GM19463 (cell line): ENCODE measurements at regions not wholly inside any gene's neighbourhood (a gene's known extent, or its start where the extent isn't known, plus 50 kb on each side); places are given as distances from the start of the nearest gene placed in this dataset.

Experiments used
- ATAC-seq: cut with Tn5 transposase; IDR thresholded peaks from one replicate; pipeline ENCODE4 v1.9.1; 2021; ENCODE audit warnings: mild to moderate bottlenecking, moderate library complexity; ENCODE audit not compliant: unreplicated experiment

DNA sequence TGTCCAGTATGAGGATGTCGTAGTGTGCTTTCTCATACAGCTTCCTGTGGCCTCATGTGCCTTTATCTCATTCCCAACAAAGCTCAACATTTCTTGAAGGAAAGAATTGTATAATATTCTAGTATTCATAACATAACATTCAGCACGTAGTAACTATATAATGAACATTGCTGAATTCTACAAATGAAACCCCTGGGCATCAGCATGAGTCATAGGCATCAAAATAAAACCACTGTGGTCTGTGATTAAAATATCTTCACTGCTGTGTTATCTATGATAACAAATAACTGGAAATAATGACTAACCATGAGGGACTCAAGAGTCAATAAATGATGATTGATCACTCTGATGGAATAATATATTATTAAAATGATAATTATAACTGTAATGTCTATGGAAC is 255.2 kb downstream of the EMP1 start:
- no peak for ATAC-seq

DNA sequence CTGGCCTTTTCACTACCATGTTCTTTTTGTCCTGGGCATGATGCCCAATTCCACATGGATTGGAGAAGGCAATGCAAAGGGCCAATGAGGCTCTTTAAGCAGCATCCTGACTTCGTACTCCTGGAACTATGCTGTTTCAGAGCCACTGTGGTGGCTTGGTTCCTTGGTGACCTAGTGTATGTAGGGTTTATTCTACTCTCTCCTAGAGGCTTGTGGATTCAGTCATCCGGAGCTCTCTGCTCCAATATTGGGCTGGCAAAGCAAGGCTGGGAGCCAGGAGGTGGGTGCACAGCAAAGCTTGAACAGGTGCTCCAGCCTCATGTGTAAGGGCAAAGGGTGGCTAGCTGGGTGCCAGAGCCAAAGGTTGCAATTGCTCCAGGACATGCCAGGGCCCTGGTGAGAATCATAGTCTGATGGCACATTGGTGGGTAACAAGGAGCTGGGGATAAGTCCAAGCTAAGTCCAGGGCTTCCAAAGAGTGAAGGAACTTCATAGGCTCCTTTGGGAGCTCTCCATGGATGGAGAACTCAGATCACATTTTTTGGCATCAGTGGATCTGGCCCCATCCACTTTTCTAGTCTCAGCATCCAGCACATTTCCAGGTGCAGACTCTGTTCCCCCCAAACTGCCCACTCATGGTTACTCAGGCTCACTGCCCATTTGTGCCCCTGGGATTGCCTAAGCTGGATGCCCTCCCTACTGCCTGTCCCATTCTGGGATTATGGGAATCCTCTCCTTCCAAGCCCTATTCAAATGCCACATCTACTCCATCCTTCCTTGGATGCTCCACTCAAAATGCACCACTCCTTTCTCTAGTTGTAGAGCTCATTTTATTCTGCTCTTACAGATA is 253.9 kb downstream of the EMP1 start:
- ATAC-seq: no peak

DNA sequence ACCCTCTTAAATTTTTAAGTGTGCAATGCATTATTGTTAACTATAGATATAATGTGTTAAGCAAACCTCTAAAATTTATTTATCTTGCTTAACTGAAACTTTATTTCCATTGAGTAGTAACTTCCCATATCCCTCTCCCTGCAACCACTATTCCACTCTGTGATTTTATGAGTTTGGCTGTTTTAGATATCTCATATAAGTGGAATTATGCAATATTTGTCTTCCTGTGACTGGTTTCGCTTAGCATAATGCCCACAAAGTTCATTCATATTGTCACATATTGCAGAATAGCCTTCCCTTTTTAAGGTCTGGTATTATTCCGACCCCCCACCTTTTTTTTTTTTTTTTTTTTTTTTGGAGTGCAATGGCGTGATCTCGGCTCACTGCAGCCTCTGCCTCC is 247.6 kb downstream of the EMP1 start:
- ATAC-seq: no peak

DNA sequence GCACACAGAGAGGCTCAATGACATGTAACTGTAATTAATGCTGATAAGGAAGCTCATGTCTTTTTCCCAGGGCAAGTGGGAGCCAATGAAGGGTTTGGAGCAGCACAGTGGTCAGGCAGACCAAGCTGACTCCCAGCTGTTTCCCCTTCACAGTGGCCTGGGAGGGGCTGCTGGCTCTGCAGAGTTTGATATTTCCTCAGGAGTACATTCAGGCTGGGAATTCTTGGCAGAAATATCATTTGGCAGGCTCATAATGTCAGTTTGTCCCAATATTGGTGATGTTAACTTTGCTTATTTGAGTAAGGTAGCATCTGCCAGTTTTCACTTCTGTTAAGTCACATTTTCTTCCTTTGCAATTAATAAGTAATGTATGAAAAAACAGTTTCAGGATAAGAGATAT is 247.0 kb downstream of the EMP1 start:
- ATAC-seq: no peak

DNA sequence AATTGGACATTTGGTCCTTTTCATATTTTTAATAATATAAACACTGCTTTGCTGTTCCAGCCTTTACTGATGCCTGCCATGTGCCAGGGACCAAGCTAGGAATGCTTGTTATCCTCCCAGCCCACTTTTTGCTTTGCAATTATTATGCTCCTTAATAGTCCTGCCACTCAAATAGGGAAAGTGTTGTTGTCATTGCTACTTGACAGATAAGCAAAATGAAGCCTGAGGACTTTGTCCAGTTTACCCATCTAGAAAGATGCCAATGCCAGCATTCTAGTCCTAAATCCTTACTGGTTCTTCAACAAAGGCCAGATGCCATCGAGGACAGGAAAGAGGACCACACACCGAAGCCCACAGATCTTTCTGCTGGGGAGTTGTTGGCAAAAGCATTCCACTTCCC is 246.5 kb downstream of the EMP1 start:
- ATAC-seq: no peak

DNA sequence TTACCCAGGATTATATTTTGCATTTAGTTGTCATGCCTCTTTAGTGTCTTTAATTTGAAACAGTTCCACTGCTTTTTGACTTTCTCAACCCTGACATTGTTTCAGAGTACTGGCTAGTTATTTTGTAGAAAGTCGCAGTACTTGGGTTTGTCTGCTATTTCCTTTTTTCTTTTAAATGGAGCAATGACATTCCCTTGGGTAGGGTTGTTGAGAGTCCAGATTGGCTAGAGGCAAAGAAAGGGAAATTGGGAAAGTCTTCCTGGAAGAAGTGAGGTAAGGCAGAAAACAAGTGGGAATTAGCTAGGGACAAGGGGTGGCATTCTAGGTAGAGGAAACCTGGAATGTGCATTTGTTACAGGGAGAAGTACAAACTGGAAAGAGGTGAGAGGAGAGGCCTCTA is 245.9 kb downstream of the EMP1 start:
- no peak for ATAC-seq

DNA sequence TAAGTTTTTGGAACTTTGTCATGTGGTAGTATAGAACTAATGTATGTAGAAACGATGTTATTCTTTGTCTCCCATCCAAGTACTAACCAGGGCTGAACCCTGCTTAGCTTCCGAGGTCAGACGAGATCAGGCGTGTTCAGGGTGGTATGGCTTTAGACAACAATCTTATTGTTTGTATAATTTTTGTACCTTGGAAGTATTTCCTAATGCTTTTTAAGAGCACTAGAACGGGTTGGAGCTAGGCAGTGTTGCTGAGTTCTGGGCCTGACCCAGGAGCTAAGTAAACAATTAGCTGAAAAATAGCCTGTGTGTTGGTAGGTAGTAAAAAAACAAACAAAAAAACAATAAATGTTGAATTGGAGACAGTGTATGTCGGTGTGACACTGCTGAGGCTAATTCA is 244.3 kb downstream of the EMP1 start:
- no peak for ATAC-seq

DNA sequence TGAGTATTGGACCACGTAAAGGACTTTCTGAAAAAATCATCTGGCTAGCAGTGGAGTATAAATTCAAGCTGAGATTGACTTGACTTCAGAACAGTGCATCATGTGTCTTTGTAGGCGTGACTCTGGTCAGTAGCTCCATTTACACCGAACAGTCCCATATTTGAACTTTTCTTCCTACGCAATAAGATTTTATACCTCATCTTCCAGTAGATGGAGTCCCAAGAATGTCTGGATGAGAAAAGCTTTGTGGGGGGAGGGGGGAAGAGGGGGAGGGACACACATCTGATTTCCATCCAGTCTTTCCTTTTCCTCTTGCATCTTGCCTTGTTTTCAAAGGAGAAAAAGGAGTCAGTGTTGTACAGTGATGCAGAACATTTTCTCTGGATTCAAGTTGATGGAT is 241.0 kb downstream of the EMP1 start:
- ATAC-seq: no peak

DNA sequence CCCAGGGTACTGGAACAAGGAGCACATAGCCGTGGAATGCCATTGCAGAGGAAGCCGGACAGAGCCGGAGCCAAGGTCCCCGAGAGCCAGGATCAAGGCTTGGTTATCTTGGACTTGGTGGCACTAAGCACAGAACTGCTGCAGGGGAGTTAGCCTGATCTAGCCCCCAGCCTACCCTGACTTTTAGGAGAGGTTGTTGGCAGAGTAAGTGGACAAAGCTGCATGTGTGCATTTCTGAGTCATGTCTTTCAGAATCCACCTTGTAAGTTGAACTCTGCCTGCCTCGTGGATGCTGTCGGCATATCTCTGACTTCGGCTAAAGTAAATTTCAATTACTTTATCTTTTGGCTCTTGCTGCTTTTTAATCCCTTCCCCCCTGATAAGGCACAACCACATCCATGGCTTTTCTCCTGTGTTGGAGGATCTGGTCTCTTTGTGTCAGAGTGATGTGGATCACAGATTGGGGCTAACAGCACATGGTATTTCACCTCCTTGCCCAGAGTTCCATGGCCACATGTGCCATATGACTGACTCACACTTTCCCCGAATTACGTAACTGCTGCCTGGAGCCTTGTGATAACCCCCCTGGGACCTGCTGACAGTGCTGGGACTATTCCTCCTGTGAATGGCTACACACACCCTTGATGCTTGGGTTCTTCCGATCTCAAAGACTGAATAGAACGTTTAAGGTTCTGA is 240.3 kb downstream of the EMP1 start:
- ATAC-seq: no peak

DNA sequence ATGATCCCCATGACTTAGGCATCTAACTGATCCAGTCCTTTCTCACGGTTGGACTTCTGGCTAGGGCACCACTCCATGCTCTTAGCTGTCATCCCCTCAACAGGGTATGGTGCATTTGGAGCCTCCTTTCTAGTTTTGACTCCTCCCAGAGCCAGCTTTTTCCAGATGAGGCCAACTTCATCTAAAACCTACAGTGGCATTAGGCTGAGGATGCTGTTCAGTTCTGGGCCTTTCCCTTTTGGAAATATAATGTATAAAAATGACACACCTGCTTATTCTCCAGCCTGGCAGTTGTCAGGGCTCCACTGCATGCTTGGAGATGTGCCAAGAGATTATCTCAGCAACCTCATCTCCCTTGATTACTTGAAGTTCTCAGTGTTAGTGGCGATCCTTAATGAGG is 239.7 kb downstream of the EMP1 start:
- ATAC-seq: no peak

DNA sequence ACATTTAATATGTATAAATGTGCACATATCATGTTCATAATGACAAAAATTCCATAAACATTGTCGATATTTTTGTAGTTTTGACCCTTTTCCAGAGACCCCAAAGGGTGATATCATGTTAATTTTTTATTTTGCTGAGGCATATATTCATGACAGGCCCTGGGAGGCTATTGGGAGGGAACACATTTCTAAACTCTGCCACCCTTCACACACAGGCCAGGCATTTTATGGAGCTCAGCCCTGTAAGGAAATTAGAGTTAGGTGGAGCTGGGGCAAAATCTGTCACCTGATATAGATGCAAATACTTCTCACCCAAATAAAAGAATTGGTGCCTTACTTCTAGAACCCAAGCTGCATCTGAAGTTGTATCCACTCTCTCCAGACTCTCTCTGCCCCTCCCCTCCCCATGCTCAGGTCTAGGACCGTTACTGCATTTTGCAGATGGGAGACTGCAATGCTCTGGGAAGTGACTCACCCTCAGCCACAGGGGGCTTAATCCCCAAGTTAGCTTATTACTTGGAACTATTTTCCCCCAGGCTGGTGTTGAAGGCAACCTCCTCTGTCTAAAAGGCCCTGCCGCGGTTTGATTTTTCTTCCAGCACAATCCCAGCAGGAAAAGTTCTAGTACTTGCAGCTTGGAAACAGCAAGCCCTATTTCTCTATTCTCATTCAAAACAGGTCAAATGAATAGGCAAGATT is 238.9 kb downstream of the EMP1 start:
- no peak for ATAC-seq

DNA sequence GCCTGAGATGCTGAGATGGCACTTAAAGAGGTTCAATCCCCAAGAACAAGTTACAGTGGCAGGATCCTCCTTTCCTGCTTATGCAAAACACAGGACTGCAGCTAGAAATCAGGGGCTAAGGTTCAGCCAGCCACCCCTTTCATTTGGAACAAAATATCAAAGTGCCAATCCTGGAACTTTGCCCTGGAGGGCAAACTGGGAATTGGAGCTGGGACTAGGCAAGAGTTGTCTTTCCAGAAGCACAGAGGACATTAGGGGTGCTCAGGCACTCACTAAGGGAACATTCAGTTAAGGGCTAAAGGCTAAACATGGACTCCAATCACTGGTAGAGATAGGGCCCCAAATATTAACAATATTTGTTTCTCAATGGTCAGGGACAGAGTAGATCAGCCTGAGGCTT is 237.2 kb downstream of the EMP1 start:
- ATAC-seq: no peak

DNA sequence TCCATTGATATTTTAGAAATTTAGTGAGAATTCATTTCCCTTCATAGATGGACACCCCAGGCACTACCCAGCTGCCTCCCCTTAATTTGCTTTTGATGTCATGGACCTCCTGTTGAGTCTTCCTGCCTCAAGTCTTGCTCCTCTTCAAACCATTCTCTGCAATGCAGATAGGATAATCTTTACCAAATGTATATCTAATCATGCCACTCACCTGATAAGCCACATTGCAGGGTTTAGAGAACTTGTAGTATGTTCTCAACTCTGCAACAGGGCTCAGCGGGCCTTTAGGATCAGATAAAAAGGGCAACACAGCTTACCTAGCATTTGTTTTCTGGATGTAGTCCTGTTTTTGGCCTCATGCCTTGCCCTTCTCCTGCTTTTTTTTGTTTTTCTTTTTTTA is 234.5 kb downstream of the EMP1 start:
- ATAC-seq: no peak

DNA sequence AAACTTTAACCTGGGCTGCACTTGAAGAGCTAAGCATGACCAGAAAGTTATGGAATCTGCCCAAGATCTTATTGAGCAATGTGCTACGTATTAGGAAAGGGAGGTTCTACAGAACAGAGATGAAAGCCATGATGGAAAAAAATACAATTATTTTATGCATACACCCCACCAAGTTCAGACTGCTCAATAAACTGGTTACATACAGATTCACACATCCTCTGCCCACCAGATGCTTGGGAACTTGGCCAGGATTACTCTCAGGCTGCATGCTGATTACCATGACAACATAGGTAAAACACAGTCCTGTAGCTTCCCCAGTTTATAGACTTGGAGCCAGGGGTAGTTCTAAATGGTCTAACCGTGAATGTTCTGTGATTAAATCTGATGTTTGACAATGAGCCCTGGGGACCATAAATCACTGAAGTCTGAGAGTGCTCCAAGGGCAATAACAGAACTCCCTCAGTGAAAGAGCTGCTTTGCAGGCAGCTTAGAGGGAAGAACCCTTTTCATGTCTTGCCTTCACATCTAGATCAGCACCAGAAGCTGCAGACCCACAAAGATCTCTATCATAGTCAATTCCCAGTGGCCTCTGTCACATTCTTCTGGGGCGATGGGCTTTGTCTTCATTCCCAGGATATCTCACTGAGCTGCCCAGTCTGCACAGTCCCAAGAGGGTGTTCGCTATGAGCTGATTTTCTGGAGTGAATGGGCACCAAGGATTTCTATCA is 232.2 kb downstream of the EMP1 start:
- no peak for ATAC-seq

DNA sequence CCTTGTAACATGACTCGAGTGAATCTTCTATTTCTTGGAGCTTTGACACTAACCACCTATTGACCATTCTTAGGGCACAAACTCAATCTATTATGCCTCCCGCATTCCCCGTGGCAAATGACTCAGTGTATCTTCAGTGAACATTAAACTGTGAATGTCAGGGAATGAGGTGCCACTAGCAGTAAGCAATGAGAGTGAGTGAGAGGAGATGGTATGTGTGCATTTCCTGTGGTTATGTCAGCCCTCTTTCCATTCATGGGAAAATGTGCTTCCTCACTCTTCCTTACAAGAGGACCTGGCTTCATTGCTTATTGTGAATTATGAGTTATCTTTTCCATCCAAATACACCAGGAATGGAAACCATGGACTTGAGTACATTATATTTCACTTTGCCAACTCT is 229.2 kb downstream of the EMP1 start:
- no peak for ATAC-seq

DNA sequence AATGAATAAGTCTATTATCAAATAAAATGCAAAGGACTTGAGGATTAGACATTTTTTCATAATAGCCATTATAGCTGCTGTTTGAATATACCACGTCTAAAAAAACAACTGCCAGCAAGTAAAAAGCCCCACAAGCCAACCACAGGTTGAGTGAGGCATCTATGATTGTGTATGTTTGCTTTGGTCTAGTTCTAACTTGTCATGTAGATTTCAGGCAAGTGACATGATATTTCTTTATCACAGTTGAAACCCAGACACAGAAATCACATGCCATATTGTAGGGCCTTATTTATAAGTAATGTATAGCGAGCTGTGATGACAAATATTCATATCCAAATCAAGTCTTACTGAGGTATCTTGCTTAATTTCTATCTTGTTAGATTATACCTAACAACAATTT is 225.8 kb downstream of the EMP1 start:
- ATAC-seq: no peak

DNA sequence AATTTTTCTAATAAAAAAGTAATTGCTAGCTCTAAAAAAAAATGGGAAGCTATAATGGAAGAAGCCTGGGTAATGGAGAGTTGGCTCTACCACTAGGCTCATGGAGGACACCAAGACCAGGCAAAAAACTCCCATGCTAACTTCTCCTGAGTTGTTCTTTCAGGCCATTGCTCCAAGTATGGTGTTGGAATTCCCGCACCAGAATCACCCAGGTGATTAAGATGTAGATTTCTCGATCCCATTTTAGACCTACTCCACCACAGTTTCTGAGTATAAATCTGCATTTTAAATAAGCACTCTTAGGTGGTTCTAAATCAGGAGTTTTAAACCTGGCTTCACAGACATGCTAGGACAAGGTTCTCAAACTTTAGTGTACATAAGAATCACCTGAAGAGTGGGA is 221.0 kb downstream of the EMP1 start:
- ATAC-seq: no peak

DNA sequence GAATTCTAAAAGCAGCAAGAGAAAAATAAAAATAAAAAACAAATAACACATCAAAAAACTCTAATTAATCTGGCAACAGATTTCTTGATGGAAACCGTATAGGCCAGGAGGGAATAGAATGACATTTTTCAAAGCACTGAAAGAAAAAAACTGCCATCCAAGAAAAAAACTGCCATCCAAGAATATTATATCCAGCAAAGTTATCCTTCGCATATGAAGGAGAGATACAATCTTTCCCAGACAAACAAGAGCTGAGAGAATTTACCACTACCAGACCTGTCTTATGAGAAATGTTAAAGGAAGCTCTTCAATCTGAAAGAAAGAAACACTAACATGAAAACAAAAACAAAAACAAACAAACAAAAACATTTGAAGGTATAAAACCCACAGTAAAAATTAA is 214.8 kb downstream of the EMP1 start:
- no peak for ATAC-seq

DNA sequence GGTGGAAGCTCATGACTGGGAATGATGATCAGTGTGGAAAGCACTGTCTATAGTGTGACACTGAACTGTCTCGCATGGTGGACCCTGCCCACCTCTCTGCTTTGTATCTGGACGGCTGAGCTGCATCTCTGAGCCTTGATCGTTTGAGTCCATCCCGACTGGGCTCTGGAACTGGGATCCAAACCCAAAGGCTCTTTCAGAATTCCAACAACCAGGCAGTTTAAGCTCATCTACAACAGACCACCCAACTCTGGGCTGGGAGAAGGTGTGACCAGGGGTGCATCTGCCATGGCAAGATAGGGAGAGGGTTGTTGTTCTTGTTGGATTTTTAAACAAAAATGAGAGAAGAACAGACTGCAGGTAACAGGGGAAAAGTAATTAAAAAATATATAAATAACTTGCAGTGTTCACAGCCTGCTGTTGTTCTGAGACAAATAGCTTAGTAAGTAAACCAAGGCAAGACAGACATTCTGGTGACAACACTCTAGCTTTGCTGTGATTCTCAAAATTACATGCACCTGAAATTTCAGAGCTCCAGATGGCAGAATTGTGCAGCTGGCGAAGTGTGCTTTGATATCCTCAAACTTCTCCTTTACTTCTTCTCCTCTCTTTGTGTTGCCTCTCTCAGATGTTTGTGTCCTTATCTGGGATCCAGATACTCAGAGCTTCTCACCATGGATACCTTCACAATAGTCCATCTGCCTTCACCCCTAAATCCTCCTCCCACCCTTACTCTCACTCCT is 209.6 kb downstream of the EMP1 start:
- ATAC-seq: no peak

DNA sequence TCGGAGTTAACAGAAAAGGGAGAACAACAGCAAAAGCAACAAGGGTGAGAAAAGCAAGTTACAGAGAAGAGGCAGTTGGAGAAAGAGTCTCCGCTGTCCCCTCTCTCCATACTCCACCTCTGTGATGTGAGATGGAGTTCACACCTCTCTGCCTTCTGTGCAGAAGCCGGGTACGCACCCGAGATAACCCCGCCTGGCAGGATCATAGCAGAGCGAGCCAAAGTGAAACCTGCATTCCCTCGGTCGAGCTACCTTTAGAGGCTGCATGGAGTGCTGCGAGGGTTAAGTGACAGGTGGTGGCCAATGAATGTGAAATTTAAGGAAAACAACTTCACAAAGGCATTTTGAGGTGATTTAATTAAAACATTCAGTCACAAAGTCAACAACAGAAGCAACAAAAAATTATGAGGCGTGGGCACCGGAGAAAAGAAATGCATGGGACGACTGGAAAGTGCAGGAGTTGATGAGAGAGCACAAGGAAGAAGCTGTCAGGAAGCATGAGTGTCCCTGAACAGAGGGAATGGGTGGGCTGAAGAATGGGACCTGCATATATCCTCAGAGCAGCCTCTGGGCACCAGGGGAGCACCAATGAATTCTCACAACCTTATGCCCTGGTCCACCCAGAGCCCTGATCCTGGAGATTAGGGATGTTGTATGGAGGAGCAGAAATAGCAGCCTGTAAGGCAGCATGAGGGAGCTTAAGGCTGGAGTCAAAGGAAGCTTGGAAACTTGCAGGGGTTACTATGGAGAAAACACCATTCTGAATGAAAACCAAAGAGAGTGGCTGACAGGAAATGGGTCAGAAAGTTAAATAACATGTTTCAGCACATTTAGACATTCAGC is 208.3 kb downstream of the EMP1 start:
- ATAC-seq: no peak
